Hematopoietic multipotent progenitor cell treated with erythropoietin and hydrocortisone succinate and interleukin-3 and kit ligand, for 8 days (in vitro differentiated cells): ENCODE measurements at regions not wholly inside any gene's neighbourhood (a gene's known extent, or its start where the extent isn't known, plus 50 kb on each side); places are given as distances from the start of the nearest gene placed in this dataset.

ENCODE experiments used
- DNase-seq: peaks from one replicate; pipeline ENCODE4 v3.0.0-alpha.2; 2015

- no peak for DNase-seq
Measured at GRCh38 chr4:177699365-177700213, 257.4 kb upstream of the AGA start.

- no peak for DNase-seq
Measured at GRCh38 chr4:177706916-177707315, 264.7 kb upstream of the AGA start.

- DNase-seq, result no peak
Measured at GRCh38 chr4:177713454-177713853, 271.2 kb upstream of the AGA start.

- no peak for DNase-seq
Measured at GRCh38 chr4:177717407-177717806, 275.2 kb upstream of the AGA start.

GRCh38 chr4:177718514-177718913, 276.3 kb upstream of the AGA start:
- DNase-seq, result no peak

GRCh38 chr4:177726111-177726510, 283.9 kb upstream of the AGA start:
- no peak for DNase-seq

- no peak for DNase-seq
Measured at GRCh38 chr4:177728361-177729152, 286.3 kb upstream of the AGA start.

- DNase-seq, result no peak
Measured at GRCh38 chr4:177729681-177730080, 287.4 kb upstream of the AGA start.

- DNase-seq, result no peak
Measured at GRCh38 chr4:177737387-177737940, 295.2 kb upstream of the AGA start.

GRCh38 chr4:177740563-177740962, 298.3 kb upstream of the AGA start:
- DNase-seq, result no peak

GRCh38 chr4:177759729-177760128, 317.5 kb upstream of the AGA start:
- DNase-seq, result no peak

- DNase-seq, result no peak
Measured at GRCh38 chr4:177761692-177762091, 319.5 kb upstream of the AGA start.

- no peak for DNase-seq
Measured at GRCh38 chr4:177769155-177769554, 326.9 kb upstream of the AGA start.

GRCh38 chr4:177770776-177771175, 328.5 kb upstream of the AGA start:
- DNase-seq, result no peak

- no peak for DNase-seq
Measured at GRCh38 chr4:177771645-177772044, 329.4 kb upstream of the AGA start.

- no peak for DNase-seq
Measured at GRCh38 chr4:177778623-177779022, 336.4 kb upstream of the AGA start.

GRCh38 chr4:177785000-177785399, 342.8 kb upstream of the AGA start:
- no peak for DNase-seq

- no peak for DNase-seq
Measured at GRCh38 chr4:177789610-177790009, 347.4 kb upstream of the AGA start.

GRCh38 chr4:177791188-177791587, 349.0 kb upstream of the AGA start:
- no peak for DNase-seq

- no peak for DNase-seq
Measured at GRCh38 chr4:177796841-177797240, 354.6 kb upstream of the AGA start.

GRCh38 chr4:177798161-177798560, 355.9 kb upstream of the AGA start:
- no peak for DNase-seq

- no peak for DNase-seq
Measured at GRCh38 chr4:177802162-177802561, 359.9 kb upstream of the AGA start.

GRCh38 chr4:177802661-177803060, 360.4 kb upstream of the AGA start:
- no peak for DNase-seq

GRCh38 chr4:177803151-177803550, 360.9 kb upstream of the AGA start:
- no peak for DNase-seq
